Panc1 (cell line): ENCODE measurements at regions not wholly inside any gene's neighbourhood (a gene's known extent, or its start where the extent isn't known, plus 50 kb on each side); places are given as distances from the start of the nearest gene placed in this dataset.
"Not testable (repeated sequence)": the region's sequence is repeated elsewhere in the genome, so short reads cannot be mapped to it uniquely, and the experiment has no call there.

Source experiments
- ATAC-seq: fragments of 200-7000 bp; cut with Tn5 transposase; 2 replicates; pipeline ENCODE4 v1.9.1; 2020; ENCODE audit warnings: mild to moderate bottlenecking, moderate library complexity
- BruUV-seq: library from RNA; stranded (reverse); fragments of 400-500 nt; replicated peaks from 2 replicates; lab custom pipeline; 2021; lab: Mats Ljungman, UMichigan
- CTCF ChIA-PET: fragments of 300-600 bp; sonication (Branson Sonifier 250); formaldehyde crosslinking; loops from one replicate; lab custom pipeline; 2022; ENCODE audit warnings: antibody characterized with exemption; lab: Charles Lee
- POLR2A ChIA-PET: fragments of 300-600 bp; sonication (Branson Sonifier 250); formaldehyde crosslinking; loops from one replicate; lab custom pipeline; 2022; ENCODE audit warnings: antibody characterized with exemption; lab: Charles Lee
- DNase-seq: peaks from one replicate; pipeline ENCODE4 v3.0.0-alpha.2; 2010; ENCODE audit warnings: low read depth, low spot score
- H3K27ac ChIP-seq: 2 replicates; pipeline ENCODE4 v1.5.1; 2011; ENCODE audit warnings: mild to moderate bottlenecking, low read length, inconsistent platforms
- H3K27me3 ChIP-seq: fragments of 200-500 bp; sonication (Bioruptor generic); 2 replicates; pipeline ENCODE4 v1.6.0; 2014; ENCODE audit warnings: low read length, inconsistent platforms; ENCODE audit not compliant: control insufficient read depth, insufficient read depth
- H3K36me3 ChIP-seq: fragments of 200-500 bp; sonication (Bioruptor generic); 2 replicates; pipeline ENCODE4 v1.5.1; 2014; ENCODE audit warnings: inconsistent platforms, mild to moderate bottlenecking, low read length, moderate library complexity; ENCODE audit not compliant: control insufficient read depth, insufficient read depth
- H3K4me1 ChIP-seq: 2 replicates; pipeline ENCODE4 v1.5.1; 2011; ENCODE audit warnings: inconsistent platforms, mild to moderate bottlenecking, low read length, moderate library complexity; ENCODE audit not compliant: control insufficient read depth, insufficient read depth
- H3K4me3 ChIP-seq, 2 experiments: 2 replicates each; pipeline ENCODE4 v1.5.1; 2011 to 2012; ENCODE audit warnings: low read depth in 2 of 2, low read length in 2 of 2, mild to moderate bottlenecking in 2 of 2, inconsistent platforms in 1 of 2, moderate library complexity in 1 of 2
- H3K9me3 ChIP-seq: fragments of 200-500 bp; sonication (Bioruptor generic); 2 replicates; pipeline ENCODE4 v1.5.1; 2014; ENCODE audit warnings: low read depth, mild to moderate bottlenecking, inconsistent platforms, low read length, moderate library complexity; ENCODE audit not compliant: control insufficient read depth, insufficient read depth
- CTCF ChIP-seq: fragments of 450-650 bp; IDR thresholded peaks from 2 replicates; pipeline ENCODE4 v1.5.1; 2017; ENCODE audit warnings: mild to moderate bottlenecking
- POLR2AphosphoS5 ChIP-seq: IDR thresholded peaks from 2 replicates; pipeline ENCODE4 v1.6.1; 2012; ENCODE audit warnings: mild to moderate bottlenecking, low read depth, low read length, moderate library complexity
- REST ChIP-seq, 2 experiments: IDR thresholded peaks; 2 replicates each; pipeline ENCODE4 v1.6.1; 2011 to 2012; ENCODE audit warnings: low read depth in 2 of 2, control low read depth in 1 of 2, low read length in 1 of 2, mild to moderate bottlenecking in 1 of 2, moderate library complexity in 1 of 2; ENCODE audit not compliant: insufficient read depth in 1 of 2
- SIN3A ChIP-seq: IDR thresholded peaks from 2 replicates; pipeline ENCODE4 v1.6.1; 2012; ENCODE audit warnings: low read depth, mild to moderate bottlenecking, low read length, moderate library complexity, borderline replicate concordance; ENCODE audit not compliant: insufficient read depth
- TCF7L2 ChIP-seq: IDR thresholded peaks from 2 replicates; pipeline ENCODE4 v1.6.1; 2011; ENCODE audit warnings: mild to moderate bottlenecking, low read depth, low read length, inconsistent platforms
- in situ Hi-C: cut with HindIII; loops from 2 replicates; pipeline ENCODE4 v1.10.0; 2016; ENCODE audit warnings: low sequenced_read_pairs, low pct_unique_long_range_greater_than_20kb
- intact Hi-C: fragments of 100-400 bp; cut with micrococcal nuclease; formaldehyde crosslinking; loops from one replicate; pipeline ENCODE4 v1.10.0; 2022; ENCODE audit not compliant: unreplicated experiment

GRCh38 chr10:53029872-53030849, 257.6 kb upstream of the MBL2 start:
- CTCF ChIA-PET, BruUV-seq: not testable (repeated sequence)
- POLR2A ChIA-PET = interaction anchor here (0.7 kb wide), 1 partner anchor 69 kb away, joined by 14 read pairs; no protein-coding TSS in a partner anchor

GRCh38 chr10:53029449-53029848, 256.9 kb upstream of the MBL2 start:
- intact Hi-C loops = no loop called here

More at GRCh38 chr10:53029872-53030849, 257.6 kb upstream of the MBL2 start:
- peak overlapping the region; percentile 51 for H3K27ac ChIP-seq
- H3K4me1 ChIP-seq, H3K36me3 ChIP-seq, H3K27me3 ChIP-seq, intact Hi-C loops, DNase-seq, H3K4me3 ChIP-seq, H3K9me3 ChIP-seq, in situ Hi-C loops: not testable (repeated sequence)
- peak; percentile 60; the same call in 1 of the 2 replicates for ATAC-seq

GRCh38 chr10:53025765-53026164, 253.2 kb upstream of the MBL2 start:
- H3K36me3 ChIP-seq, in situ Hi-C loops, CTCF ChIA-PET, POLR2A ChIA-PET, BruUV-seq, DNase-seq, ATAC-seq, H3K27me3 ChIP-seq, intact Hi-C loops, H3K4me3 ChIP-seq, H3K4me1 ChIP-seq, H3K9me3 ChIP-seq: not testable (repeated sequence)
- H3K27ac ChIP-seq = peak overlapping the region; percentile 53

More at GRCh38 chr10:53029449-53029848, 256.9 kb upstream of the MBL2 start:
- BruUV-seq = no TSS peak
- peak overlapping the region; percentile 51 for H3K27ac ChIP-seq
- ATAC-seq = no peak
- ChIA-PET POLR2A (no interaction called here), CTCF (no interaction called here)
- in situ Hi-C loops = no loop called here
- TF ChIP-seq POLR2AphosphoS5 (no peak), CTCF (no peak), TCF7L2 (no peak), SIN3A (no peak), REST (IDR thresholded peaks at IDR 0.05; ENCODE audit: insufficient read depth in 1 of 2, low read depth in 2 of 2, low read length in 1 of 2) (no peak)
- H3K4me3 ChIP-seq = no peak overlapping the region
- H3K36me3 ChIP-seq = no peaks in the 10 kb centered on the region
- H3K4me1 ChIP-seq = 0 out of 2 replicates have a peak, but pooled peaks cover 8% of the 10 kb centered on the region
- H3K9me3 ChIP-seq = no peaks in the 10 kb centered on the region
- DNase-seq = no peak
- no peaks in the 10 kb centered on the region for H3K27me3 ChIP-seq
